ENCODE measurements at regions not wholly inside any gene's neighbourhood (a gene's known extent, or its start where the extent isn't known, plus 50 kb on each side); places are given as distances from the start of the nearest gene placed in this dataset.

DNA sequence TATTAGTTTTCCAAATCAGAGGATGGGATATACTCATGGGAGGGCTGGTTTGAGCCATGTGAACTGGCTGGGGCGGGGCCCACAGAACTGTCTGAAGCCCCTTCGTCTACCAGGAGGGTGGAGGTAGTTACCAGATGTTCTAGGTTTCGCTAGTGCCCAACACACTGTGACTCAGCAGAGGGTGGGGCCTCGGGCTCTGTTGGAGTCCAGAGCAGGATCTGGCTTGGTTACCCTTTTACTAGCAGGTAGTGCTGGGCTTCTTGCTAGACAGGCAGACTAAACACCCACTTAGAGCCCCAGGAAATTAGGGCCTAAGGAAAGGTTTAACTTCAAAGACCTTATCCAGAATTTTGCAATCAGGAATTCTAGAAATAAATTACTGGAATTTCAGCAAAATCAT is 56.2 kb upstream of the CHRDL1 start:
- no peak for DNase-seq

DNA sequence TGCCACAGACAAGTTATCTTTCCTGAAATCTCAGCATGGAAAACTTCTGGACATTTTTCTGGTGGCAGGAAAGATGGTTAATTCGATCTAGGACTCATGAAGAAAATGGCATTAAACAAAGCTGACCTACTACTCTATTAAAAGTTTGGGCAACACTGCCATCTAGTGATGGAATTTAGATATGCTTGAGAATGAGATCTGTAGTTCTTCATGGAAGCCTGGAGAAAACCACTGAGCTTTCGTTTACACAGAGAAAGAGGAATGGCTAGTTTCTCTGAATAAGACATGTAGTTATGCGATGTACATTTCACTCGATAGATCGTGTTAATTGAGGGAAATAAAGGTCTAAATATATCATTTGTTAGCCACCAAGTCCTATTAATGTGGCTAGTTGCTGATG is 51.7 kb upstream of the CHRDL1 start:
- DNase-seq, result no peak

- DNase-seq, result no peak
Observed at GRCh38 chrX:110846071-110846470, 50.5 kb upstream of the CHRDL1 start.

Measured in CD4-positive, alpha-beta T cell treated with Interferon gamma for 1 hour (primary cell).